ENCODE measurements at regions not wholly inside any gene's neighbourhood (a gene's known extent, or its start where the extent isn't known, plus 50 kb on each side); places are given as distances from the start of the nearest gene placed in this dataset.
"Not testable (repeated sequence)": the region's sequence is repeated elsewhere in the genome, so short reads cannot be mapped to it uniquely, and the experiment has no call there.

DNA sequence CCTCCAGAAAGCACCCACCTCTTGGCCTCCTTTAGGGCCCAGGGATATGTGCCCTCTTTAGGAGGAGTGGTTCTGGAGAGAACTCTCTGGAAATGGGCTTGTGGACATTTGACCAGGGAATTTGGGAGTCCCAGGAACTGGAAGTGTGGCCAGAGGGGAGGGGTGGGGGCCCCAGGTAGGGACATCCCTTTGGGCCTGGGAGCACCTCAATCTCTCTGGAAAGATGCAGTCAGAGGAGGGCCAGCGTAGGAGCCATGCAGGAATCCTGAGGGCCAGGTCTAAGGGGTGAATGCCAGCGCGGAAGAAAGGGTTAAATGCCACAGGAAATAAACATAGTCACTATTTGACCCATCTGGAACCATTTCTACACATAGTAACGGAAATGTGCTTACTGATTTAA, 50.3 kb upstream of the ITGA11 start:
- DNase-seq (ENCODE audit: insufficient read length, low spot score) (no peak), FAIRE-seq (no peak)

DNA sequence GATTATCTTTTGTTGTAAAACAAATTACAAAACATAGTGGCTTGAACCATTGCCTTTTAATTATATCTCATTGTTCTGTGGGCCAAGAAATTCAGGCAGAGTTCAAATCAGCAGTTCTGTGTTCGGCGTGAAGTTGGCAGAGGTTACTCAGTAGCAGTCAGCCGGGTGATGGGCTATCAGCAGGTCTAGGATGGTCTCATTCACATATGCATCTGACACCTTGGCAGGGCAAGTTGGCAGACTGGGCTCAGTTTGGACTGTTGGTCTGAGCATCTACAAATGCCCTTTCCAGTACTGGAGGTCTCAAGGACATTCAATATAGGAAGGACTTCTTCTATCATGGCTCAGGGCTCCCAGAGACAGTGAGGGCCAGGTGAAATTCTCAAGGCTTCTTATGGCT, 51.2 kb upstream of the ITGA11 start:
- no peak for DNase-seq (ENCODE audit: insufficient read length, low spot score)
- no peak for FAIRE-seq

DNA sequence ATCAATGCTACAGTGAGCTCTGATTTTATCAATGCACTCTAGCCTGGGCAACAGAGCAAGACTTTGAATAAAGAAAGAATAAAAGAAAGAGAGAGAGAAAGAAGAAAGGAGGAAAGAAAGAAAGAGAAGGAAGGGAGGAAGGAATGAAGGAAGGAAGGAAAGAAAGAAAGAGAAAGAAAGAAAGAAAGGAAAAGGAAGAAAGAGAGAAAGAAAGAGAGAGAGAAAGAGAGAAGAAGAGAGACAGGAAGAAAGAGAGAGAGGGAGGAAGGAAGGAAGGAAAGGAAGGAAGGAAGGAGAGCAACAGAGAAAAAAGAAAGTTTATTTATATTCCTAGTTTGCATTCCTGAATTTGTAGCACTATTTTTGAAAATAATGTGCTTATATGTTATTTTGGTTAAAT, 52.3 kb upstream of the ITGA11 start:
- no peak for DNase-seq (ENCODE audit: insufficient read length, low spot score)
- no peak for FAIRE-seq

GRCh38 chr15:68484696-68485400, 52.9 kb upstream of the ITGA11 start:
- DNase-seq (ENCODE audit: insufficient read length, low spot score) (no peak), FAIRE-seq (no peak)

DNA sequence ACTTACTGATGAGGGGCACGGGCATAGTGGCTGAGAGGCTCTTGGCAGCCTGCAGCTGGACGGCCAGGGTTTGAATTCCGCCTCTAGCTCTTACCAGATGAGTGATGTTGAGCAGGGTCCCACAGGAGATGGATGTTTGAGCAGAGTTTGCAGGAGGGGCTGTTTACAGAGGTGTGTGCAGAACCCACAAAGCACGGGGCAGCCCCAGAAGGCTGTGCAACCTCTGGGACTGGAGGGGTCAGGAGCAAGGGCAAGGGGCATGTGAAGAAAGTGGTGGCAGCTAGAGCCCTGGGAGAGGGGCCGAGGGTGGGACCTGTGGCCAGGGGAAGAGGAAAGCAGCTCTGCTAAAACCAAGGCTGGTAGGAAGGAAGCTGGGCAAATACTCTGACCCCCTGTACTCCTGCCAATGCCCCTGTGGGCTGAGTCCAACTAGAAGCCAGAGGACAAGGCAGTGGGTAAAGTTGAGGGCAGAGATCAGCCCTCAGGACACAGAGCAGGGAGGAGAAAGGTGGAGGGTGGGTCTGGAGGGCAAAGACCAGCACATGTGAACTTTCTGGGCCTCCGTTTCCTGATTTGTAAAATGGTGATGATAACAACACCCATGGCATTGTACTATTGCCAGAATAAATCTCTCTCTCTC, 53.9 kb upstream of the ITGA11 start:
- DNase-seq (ENCODE audit: insufficient read length, low spot score): no peak
- no peak for FAIRE-seq

DNA sequence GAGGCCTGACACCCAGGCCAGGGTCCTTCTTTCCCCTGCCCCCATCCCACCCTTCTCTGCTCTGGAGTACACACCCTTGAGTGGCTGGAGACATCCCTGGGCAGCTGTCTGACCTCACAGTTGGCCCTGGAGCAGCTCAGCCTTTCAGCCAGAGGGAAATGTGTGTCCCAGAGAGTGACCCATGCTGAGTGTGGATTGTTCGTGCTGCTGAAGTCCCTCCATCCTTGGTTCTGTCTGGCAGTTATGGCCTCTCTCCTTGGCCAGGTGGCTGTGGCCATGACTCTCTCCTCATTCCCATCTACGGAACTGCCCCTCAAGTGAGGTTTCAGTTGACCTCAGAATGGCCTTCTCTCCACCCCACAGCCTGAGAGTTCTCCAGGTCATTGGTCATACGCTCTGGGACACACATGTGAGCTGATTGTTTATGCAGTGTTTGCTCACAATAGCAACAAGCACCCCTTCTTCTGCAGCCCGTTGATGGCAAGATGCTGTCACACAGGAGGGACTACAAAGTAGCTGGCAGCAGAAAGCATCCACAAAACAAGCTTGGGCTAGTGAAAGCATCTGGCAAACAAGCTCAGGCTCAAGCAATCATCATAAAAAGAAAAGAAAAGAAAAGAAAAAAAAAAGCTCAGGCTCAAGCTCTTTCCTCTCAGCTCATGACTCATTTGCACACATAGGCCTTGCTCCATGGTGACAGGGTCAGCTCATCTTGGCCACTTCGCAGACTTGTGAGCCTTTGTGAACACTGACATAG, 55.3 kb upstream of the ITGA11 start:
- FAIRE-seq: no peak
- no peak for DNase-seq (ENCODE audit: insufficient read length, low spot score)

DNA sequence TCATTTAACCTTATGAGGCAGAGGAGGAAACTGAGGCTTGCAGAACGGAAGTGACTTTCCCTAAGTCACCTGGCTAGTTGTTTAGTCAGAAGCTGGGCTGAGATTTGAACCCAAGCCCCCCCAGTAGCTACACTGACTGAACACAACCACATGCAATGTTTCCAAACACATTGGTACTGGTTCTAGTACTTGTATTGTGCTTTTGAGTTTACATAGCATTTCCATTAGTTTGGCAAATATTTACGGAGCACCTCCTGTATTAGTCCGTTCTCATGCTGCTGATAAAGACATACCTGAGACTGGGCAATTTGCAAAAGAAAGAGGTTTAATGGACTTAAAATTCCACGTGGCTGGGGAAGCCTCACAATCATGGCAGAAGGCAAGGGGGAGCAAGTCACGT, 56.3 kb upstream of the ITGA11 start:
- no peak for DNase-seq (ENCODE audit: insufficient read length, low spot score)
- FAIRE-seq: no peak

DNA sequence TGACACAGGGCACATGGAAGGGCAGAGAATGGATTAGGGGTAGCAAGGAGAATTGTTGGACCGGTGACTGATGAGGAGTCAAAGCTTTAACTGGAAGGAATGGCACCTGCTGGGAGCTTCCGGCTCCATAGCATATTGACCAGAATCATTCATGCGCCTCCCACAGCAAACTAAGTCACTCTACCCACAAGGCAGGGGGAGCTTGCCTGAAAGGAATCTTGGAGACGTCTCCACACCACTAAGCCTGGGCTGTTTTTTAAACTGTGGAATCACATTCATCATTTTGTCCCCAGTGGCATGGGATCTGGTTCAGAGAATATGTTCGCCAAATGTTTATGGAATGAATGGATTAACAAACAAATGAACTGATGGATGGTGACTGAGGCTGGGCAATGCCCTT, 57.0 kb upstream of the ITGA11 start:
- DNase-seq (ENCODE audit: insufficient read length, low spot score): no peak
- no peak for FAIRE-seq

- no peak for FAIRE-seq
- no peak for DNase-seq (ENCODE audit: insufficient read length, low spot score)
Measured at GRCh38 chr15:68489421-68489820, 57.5 kb upstream of the ITGA11 start.

GRCh38 chr15:68491415-68492106, 59.6 kb upstream of the ITGA11 start:
- FAIRE-seq: no peak

DNA sequence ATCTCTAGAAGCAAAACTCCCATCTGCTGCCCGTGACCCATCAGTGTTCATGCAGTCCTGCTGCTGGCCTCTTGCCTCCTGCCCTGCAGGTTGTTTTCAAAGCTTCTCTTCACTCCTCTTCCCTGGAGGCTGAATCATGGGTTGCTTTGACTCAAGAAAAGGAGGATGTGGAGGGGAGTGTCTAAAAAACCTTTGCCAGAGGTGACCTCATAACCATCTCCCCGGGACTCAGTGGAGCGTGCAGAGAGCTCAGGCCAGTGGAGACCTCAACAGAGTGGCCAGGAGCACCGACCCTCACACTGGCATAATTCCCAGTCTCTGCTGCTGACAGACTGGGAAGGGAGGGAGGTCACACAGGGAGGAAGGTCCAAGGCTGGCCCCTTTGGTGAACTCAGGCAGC, 60.9 kb upstream of the ITGA11 start:
- DNase-seq (ENCODE audit: insufficient read length, low spot score) (no peak), FAIRE-seq (no peak)

More at GRCh38 chr15:68491415-68492106, 59.6 kb upstream of the ITGA11 start:
- no peak for DNase-seq (ENCODE audit: insufficient read length, low spot score)

DNA sequence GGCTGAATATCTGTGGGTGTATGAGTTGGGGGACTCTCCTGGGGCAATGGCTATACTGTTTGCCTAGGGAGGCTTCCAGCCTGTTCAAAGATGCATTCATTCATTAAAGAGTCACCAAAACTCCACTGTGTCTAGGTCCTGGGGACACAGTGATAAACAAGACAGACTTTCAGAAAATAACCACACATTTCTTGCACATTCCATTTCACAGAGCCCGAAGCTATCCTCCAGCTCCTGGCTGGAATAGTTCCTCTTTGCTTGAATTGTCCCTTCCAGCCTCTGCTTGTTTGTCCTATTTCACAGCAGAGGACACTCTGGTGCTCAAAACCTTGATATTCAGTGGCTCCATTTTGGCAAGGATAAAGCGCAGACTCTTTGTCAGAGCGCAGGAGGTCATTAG, 61.7 kb upstream of the ITGA11 start:
- FAIRE-seq (no peak), DNase-seq (ENCODE audit: insufficient read length, low spot score) (no peak)

GRCh38 chr15:68494573-68495110, 62.7 kb upstream of the ITGA11 start:
- FAIRE-seq: no peak

DNA sequence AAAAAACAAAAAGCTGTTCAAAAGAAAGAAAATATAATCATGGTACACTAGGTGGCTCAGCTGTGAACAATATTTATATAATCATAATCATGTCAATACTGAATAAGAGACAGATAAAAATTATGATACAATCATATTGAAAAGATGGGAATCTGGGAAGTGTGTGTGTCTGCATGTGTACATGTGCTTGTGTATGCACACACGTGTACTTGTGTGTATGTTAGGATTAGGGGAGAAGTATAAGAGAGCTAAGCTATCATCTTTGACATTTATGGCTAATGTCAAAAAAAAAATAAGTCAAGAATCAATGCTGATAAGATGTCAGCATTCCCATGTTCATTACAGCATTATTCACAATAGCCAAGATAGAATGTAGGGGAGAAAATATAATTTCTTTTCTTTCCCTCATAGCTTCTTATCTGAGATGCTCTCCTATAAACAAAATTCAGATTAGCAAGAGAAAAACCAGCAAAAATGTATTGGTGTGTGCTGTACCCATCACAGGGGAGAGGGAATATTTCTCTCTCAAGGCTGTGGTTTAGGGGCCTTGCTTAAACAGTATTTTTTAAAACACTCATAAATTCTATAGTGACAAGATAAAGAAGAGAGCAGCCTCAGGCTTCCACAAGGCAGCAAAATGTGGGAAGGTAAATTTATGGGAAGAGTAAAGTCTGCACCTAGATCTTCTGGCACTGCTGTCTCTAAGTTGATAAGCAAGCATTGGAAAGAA, 63.4 kb upstream of the ITGA11 start:
- DNase-seq (ENCODE audit: insufficient read length, low spot score) (no peak), FAIRE-seq (no peak)

More at GRCh38 chr15:68494573-68495110, 62.7 kb upstream of the ITGA11 start:
- DNase-seq (ENCODE audit: insufficient read length, low spot score): no peak

- no peak for DNase-seq (ENCODE audit: insufficient read length, low spot score)
- FAIRE-seq: no peak
Measured at GRCh38 chr15:68495981-68496705, 64.2 kb upstream of the ITGA11 start.

DNA sequence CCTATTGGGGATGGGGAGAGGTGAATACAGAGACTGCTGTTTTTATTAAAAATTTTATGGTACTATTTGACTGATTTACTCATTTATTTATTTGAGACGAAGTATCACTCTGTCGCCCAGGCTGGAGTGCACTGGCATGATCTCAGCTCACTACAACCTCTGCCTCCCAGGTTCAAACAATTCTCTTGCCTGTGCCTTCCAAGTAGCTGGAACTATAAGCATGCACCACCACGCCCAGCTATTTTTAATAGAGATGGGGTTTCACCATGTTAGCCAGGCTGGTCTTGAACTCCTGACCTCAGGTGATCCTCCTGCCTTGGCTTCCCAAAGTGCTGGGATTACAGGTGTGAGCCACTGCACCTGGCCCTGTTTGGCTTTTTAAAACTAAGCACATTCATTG, 64.8 kb upstream of the ITGA11 start:
- DNase-seq (ENCODE audit: insufficient read length, low spot score); FAIRE-seq: not testable (repeated sequence)

GRCh38 chr15:68497206-68497910, 65.4 kb upstream of the ITGA11 start:
- FAIRE-seq: no peak
- DNase-seq (ENCODE audit: insufficient read length, low spot score): no peak

- no peak for FAIRE-seq
- DNase-seq (ENCODE audit: insufficient read length, low spot score): no peak
Measured at GRCh38 chr15:68498076-68498475, 66.1 kb upstream of the ITGA11 start.

Data from GM19239 (cell line).